ENCODE measurements at regions not wholly inside any gene's neighbourhood (a gene's known extent, or its start where the extent isn't known, plus 50 kb on each side); places are given as distances from the start of the nearest gene placed in this dataset.

DNA sequence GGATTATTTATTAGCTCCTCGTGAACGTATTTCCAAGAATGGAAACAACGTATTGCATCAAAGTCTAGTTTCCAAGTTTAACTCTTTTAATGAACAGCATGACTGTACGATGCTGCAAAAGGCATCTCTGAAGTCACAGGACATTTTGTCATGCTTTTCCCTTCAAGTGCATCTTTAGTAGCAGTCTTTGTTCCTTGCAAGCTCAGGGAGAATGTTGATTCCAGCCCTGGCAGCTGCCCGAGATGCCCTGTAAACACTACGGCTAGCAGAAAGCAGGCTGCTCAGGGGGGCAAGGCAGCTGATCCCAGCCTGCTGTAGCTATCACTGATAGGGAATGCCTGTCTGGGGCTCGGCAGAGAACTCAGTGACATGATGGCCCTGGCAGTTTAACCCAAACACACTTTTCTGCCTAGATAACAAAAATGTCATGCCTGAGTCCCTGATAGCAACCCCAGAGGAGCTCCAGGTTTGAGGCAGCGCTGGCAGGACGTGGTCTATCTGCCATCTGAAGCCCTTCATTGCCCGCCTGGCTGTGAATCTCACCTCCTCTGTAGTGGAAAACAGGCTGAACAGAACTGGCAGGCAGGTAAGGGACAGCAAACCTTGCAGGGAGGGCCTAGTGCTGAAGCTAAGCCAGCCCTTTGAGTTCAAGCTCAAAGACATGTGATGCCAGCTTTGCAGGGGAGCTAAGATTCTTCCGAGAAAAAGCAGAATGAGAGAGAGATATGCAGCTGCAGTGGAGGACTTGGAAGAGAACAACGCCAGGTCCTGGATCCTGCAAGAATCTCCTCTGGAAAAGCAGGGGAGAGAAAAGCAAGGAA, 264.6 kb downstream of the SNX10 start:
- DNase-seq (ENCODE audit: extremely low read depth, low read depth), result no peak
- H3K4me3 ChIP-seq (replicated peaks; ENCODE audit: low read depth, low read length), result no peak overlapping the region
- TF ChIP-seq, protein P1, sequence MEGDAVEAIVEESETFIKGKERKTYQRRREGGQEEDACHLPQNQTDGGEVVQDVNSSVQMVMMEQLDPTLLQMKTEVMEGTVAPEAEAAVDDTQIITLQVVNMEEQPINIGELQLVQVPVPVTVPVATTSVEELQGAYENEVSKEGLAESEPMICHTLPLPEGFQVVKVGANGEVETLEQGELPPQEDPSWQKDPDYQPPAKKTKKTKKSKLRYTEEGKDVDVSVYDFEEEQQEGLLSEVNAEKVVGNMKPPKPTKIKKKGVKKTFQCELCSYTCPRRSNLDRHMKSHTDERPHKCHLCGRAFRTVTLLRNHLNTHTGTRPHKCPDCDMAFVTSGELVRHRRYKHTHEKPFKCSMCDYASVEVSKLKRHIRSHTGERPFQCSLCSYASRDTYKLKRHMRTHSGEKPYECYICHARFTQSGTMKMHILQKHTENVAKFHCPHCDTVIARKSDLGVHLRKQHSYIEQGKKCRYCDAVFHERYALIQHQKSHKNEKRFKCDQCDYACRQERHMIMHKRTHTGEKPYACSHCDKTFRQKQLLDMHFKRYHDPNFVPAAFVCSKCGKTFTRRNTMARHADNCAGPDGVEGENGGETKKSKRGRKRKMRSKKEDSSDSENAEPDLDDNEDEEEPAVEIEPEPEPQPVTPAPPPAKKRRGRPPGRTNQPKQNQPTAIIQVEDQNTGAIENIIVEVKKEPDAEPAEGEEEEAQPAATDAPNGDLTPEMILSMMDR (IDR thresholded peaks at IDR 0.05; ENCODE audit: low read depth, low read length, missing control alignments), result no peak

DNA sequence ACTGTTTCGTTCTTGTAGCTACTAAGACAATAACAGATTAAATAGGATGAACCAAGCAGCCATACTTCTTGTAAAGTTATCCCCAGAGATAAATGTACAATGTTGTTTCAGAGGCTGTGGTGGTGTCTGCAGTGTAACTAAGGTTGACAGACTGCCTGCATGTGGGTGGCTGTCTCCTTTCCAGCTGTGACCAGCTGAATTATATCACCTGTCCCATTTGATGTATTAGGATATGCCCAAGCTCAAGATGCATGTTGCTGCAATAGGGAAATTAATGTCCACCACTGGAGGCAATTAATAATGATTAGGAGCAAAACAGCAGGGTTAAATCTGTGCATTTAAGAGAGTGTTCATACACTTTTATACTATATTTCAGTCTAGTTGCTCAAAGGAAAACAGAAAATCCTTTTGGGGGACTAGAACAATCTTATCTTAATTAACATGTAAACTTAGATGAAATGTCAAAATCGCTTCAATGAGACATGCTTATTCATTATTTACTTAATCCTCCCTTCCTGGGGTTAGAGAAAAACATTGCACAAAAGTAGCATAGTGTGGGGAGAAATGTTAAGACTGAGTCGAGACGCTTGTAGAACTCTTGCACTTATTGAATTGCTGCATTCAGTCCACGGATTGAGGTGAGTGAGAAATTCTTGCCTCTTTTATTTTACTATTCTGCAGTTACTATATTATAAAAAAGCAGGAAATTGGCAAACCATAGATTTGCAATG, 269.0 kb downstream of the SNX10 start:
- TF ChIP-seq, protein P1 (IDR thresholded peaks at IDR 0.05; ENCODE audit: low read depth, low read length, missing control alignments), result no peak
- DNase-seq (ENCODE audit: extremely low read depth, low read depth), result no peak
- no peak overlapping the region for H3K4me3 ChIP-seq (replicated peaks; ENCODE audit: low read depth, low read length)

DNA sequence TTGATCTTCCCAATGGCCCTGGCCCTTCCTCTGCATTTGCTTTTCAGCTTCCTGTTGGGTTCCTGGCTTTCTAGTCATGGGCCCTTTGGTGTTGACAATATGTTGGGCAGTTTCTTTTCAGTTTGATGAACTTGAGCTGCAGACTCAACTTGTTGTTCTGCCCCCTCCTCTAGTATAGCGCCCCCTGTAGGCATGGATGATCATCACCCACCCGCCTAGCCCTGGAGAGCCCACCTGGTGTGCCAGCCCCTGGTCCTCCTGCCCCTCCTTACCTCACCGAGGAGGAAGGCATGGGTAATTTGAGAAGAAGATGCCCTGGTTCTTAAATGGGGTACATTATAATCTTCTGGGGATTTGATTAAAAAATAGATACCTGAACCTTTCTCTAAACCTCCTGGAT, 271.2 kb downstream of the SNX10 start:
- no peak overlapping the region for H3K4me3 ChIP-seq (replicated peaks; ENCODE audit: low read depth, low read length)
- TF ChIP-seq, protein P1 (IDR thresholded peaks at IDR 0.05; ENCODE audit: low read depth, low read length, missing control alignments), result peak; percentile 19
- no peak for DNase-seq (ENCODE audit: extremely low read depth, low read depth)

DNA sequence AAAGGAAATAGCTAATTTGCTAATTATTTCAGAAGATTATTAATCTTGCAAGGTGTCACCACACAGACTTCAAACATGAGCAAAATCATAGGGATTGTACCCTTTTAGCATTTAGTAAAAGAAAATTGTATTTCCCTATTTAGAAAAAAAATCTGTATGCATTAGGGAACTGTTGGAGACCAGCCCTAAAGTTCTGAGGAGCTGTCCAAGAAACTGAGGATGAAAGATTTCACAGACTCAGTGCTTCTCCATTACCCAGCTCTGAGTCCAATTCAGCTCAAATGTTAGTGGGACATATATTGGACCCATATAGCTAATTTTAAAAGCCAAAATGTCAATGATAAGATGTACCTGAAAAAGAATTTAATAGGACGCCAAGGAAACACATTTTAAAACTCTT, 271.7 kb downstream of the SNX10 start:
- H3K4me3 ChIP-seq (replicated peaks; ENCODE audit: low read depth, low read length), result no peak overlapping the region
- DNase-seq (ENCODE audit: extremely low read depth, low read depth), result no peak
- TF ChIP-seq, protein P1 (IDR thresholded peaks at IDR 0.05; ENCODE audit: low read depth, low read length, missing control alignments), result no peak

DNA sequence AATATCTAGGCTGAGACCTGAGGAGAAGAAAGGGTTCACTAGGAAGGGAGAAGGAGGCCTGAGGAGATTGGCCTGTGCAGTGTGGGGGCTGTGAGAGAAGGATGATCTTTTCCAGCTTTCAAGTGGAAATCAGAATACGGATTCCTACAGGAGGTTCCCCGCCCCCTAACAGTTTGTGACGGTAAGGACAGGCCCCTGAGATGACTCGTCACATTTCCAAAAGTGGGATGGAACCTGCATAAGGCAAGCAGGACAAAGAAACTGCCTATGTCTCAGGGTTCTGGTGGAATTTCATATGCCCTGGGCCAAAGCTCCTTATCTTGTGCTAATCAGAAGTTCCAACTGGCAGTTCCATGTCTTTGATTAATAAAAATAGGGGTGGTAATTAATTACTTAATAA, 275.6 kb downstream of the SNX10 start:
- H3K4me3 ChIP-seq (replicated peaks; ENCODE audit: low read depth, low read length), result no peak overlapping the region
- TF ChIP-seq, protein P1 (IDR thresholded peaks at IDR 0.05; ENCODE audit: low read depth, low read length, missing control alignments), result no peak
- no peak for DNase-seq (ENCODE audit: extremely low read depth, low read depth)

DNA sequence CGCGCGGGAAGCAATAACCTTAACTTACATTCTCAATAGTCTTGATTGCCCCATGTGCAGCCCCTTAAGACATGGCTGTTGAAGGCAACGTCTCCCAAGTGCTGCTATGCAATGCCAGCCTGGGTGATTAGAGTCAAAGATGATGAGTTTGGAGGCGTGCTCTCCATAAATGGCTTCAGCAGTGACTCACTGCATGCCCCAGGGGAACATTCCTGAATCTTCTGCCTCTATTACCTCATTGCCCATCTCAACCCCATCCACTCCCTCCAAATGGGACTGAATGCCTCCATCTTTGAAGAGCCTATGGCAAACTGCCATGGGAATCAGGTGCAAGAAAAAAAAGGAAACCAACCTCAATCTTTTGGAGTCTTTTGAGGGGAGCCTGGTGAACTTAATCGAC, 282.8 kb downstream of the SNX10 start:
- DNase-seq (ENCODE audit: extremely low read depth, low read depth), result no peak
- TF ChIP-seq, protein P1 (IDR thresholded peaks at IDR 0.05; ENCODE audit: low read depth, low read length, missing control alignments), result no peak
- H3K4me3 ChIP-seq (replicated peaks; ENCODE audit: low read depth, low read length), result no peak overlapping the region
